H1 (cell line): ENCODE measurements at regions not wholly inside any gene's neighbourhood (a gene's known extent, or its start where the extent isn't known, plus 50 kb on each side); places are given as distances from the start of the nearest gene placed in this dataset.

Experiments
- CTCF ChIA-PET: fragments of 300-600 bp; sonication (Branson Sonifier 250); formaldehyde crosslinking; loops from one replicate; lab custom pipeline; 2021; ENCODE audit not compliant: partially characterized antibody; lab: Charles Lee
- POLR2A ChIA-PET: fragments of 300-600 bp; sonication (Branson Sonifier 250); formaldehyde crosslinking; loops from one replicate; lab custom pipeline; 2021; ENCODE audit warnings: inconsistent platforms; ENCODE audit not compliant: partially characterized antibody; lab: Charles Lee
- DNase-seq, 2 experiments: peaks; one replicate each; pipeline versions ENCODE4 v3.0.0 to v3.0.0-alpha.2; 2010 to 2022; ENCODE audit warnings: low spot score in 2 of 2, low read depth in 1 of 2, mixed read lengths in 1 of 2
- FAIRE-seq: peaks from 2 replicates; lab custom pipeline; 2011; peaks lifted over from hg19 to GRCh38; lab: Jason Lieb, UNC
- H2AFZ ChIP-seq: 2 replicates; pipeline ENCODE4 v1.8.1; 2012; ENCODE audit warnings: low read length, inconsistent platforms
- H2AK5ac ChIP-seq: 2 replicates; pipeline ENCODE4 v1.6.1; 2013; ENCODE audit warnings: low read depth, low read length
- H2BK120ac ChIP-seq: replicated peaks from 2 replicates; pipeline ENCODE3; 2013; ENCODE audit warnings: low read depth, low read length, inconsistent platforms
- H2BK12ac ChIP-seq: 2 replicates; pipeline ENCODE4 v1.6.1; 2013; ENCODE audit warnings: low read depth, low read length
- H2BK15ac ChIP-seq: 2 replicates; pipeline ENCODE4 v1.6.1; 2013; ENCODE audit warnings: low read length
- H2BK20ac ChIP-seq: 2 replicates; pipeline ENCODE4 v1.6.1; 2013; ENCODE audit warnings: low read length
- H2BK5ac ChIP-seq: 2 replicates; pipeline ENCODE4 v1.6.1; 2013; ENCODE audit warnings: low read depth, low read length
- H3K14ac ChIP-seq: 2 replicates; pipeline ENCODE4 v1.6.1; 2013; ENCODE audit warnings: inconsistent platforms; ENCODE audit not compliant: insufficient read length
- H3K18ac ChIP-seq: 2 replicates; pipeline ENCODE4 v1.6.1; 2013; ENCODE audit warnings: low read length; ENCODE audit errors: extremely low read depth
- H3K23ac ChIP-seq: 2 replicates; pipeline ENCODE4 v1.6.1; 2013; ENCODE audit warnings: inconsistent platforms; ENCODE audit not compliant: insufficient read length
- H3K23me2 ChIP-seq: 2 replicates; pipeline ENCODE4 v1.6.1; 2013; ENCODE audit warnings: low read depth, low read length
- H3K27ac ChIP-seq: 2 replicates; pipeline ENCODE4 v1.6.1; 2011; ENCODE audit warnings: low read depth, low read length, inconsistent platforms
- H3K27me3 ChIP-seq, 4 experiments: replicated peaks in 1 of 4; 1 replicate in 1 of 4; 2 replicates in 3 of 4; pipeline versions ENCODE4 v1.6.1 to v1.8.1; 2011 to 2013; ENCODE audit warnings: low read length in 3 of 4, mild to moderate bottlenecking in 3 of 4, inconsistent platforms in 2 of 4, mixed read lengths in 2 of 4, moderate library complexity in 1 of 4; ENCODE audit not compliant: control insufficient read depth in 3 of 4, insufficient read depth in 3 of 4; ENCODE audit errors: extremely low read depth in 1 of 4
- H3K36me3 ChIP-seq, 4 experiments: 2 replicates each; pipeline versions ENCODE4 v1.6.1 to v1.8.1; 2011 to 2013; ENCODE audit warnings: mild to moderate bottlenecking in 4 of 4, low read length in 3 of 4, moderate library complexity in 2 of 4, control low read depth in 1 of 4, inconsistent platforms in 1 of 4; ENCODE audit not compliant: insufficient read depth in 4 of 4, control insufficient read depth in 2 of 4
- H3K4ac ChIP-seq: replicated peaks from 2 replicates; pipeline ENCODE3; 2013; ENCODE audit warnings: low read length, low read depth, mixed read lengths, inconsistent platforms; ENCODE audit not compliant: insufficient read length
- H3K4me1 ChIP-seq, 4 experiments: replicated peaks in 1 of 4; 1 replicate in 1 of 4; 2 replicates in 3 of 4; pipeline versions ENCODE4 v1.6.1 to v1.8.1; 2011 to 2013; ENCODE audit warnings: low read length in 3 of 4, inconsistent platforms in 2 of 4, mixed read lengths in 1 of 4; ENCODE audit not compliant: insufficient read depth in 4 of 4, control insufficient read depth in 3 of 4
- H3K4me2 ChIP-seq, 2 experiments: 2 replicates each; pipeline versions ENCODE4 v1.6.1 to v1.8.1; 2011 to 2013; ENCODE audit warnings: low read depth in 2 of 2, low read length in 2 of 2, control low read depth in 1 of 2, inconsistent platforms in 1 of 2, mild to moderate bottlenecking in 1 of 2; ENCODE audit not compliant: insufficient read depth in 1 of 2
- H3K4me3 ChIP-seq, 4 experiments: fragments of 200-600, 300-600 bp in 1 of 4; sonication (generic), shearing (Covaris generic), sonication (Bioruptor Twin) in 1 of 4; 2 replicates each; pipeline versions ENCODE4 v1.5.1 to v1.8.1; 2011 to 2016; ENCODE audit warnings: low read length in 4 of 4, low read depth in 3 of 4, control low read depth in 2 of 4, inconsistent platforms in 2 of 4, mild to moderate bottlenecking in 2 of 4, mixed read lengths in 1 of 4, moderate library complexity in 1 of 4; ENCODE audit not compliant: insufficient read depth in 2 of 4; ENCODE audit errors: extremely low read depth in 1 of 4
- H3K56ac ChIP-seq: replicated peaks from 2 replicates; pipeline ENCODE3; 2013; ENCODE audit warnings: low read depth, mild to moderate bottlenecking, mixed read lengths, low read length, inconsistent platforms; ENCODE audit not compliant: insufficient read length
- H3K79me1 ChIP-seq: 2 replicates; pipeline ENCODE4 v1.6.1; 2013; ENCODE audit warnings: low read depth, low read length, control low read depth
- H3K79me2 ChIP-seq, 2 experiments: 2 replicates each; pipeline versions ENCODE4 v1.6.1 to v1.8.1; 2012 to 2013; ENCODE audit warnings: low read length in 2 of 2, mild to moderate bottlenecking in 2 of 2, inconsistent platforms in 1 of 2; ENCODE audit not compliant: insufficient read depth in 2 of 2, control insufficient read depth in 1 of 2
- H3K9ac ChIP-seq, 4 experiments: replicated peaks in 1 of 4; 1 replicate in 1 of 4; 2 replicates in 3 of 4; pipeline versions ENCODE4 v1.6.1 to v1.8.1; 2011 to 2013; ENCODE audit warnings: low read depth in 3 of 4, low read length in 3 of 4, control low read depth in 2 of 4, mild to moderate bottlenecking in 2 of 4, moderate library complexity in 2 of 4, inconsistent platforms in 1 of 4; ENCODE audit errors: extremely low read depth in 1 of 4
- H3K9me3 ChIP-seq, 2 experiments: 2 replicates each; pipeline versions ENCODE4 v1.6.1 to v1.8.1; 2012 to 2013; ENCODE audit warnings: mild to moderate bottlenecking in 2 of 2, moderate library complexity in 2 of 2, control low read depth in 1 of 2, inconsistent platforms in 1 of 2, low read depth in 1 of 2, low read length in 1 of 2, mixed read lengths in 1 of 2; ENCODE audit not compliant: insufficient read depth in 2 of 2
- H4K20me1 ChIP-seq, 2 experiments: replicated peaks in 1 of 2; 2 replicates each; pipeline versions ENCODE3 to v1.8.1; 2011 to 2013; ENCODE audit warnings: inconsistent platforms in 2 of 2, low read length in 2 of 2, mild to moderate bottlenecking in 1 of 2; ENCODE audit not compliant: insufficient read depth in 2 of 2, control insufficient read depth in 1 of 2
- H4K5ac ChIP-seq: 2 replicates; pipeline ENCODE4 v1.6.1; 2013; ENCODE audit warnings: low read length, low read depth, mixed read lengths, inconsistent platforms; ENCODE audit not compliant: insufficient read length
- H4K8ac ChIP-seq: 2 replicates; pipeline ENCODE4 v1.8.0; 2013; ENCODE audit warnings: mild to moderate bottlenecking, moderate library complexity, low read length, inconsistent platforms; ENCODE audit not compliant: insufficient read depth; ENCODE audit errors: extremely low read depth
- H4K91ac ChIP-seq: replicated peaks from 2 replicates; pipeline ENCODE3; 2013; ENCODE audit warnings: low read length, mixed read lengths, inconsistent platforms; ENCODE audit not compliant: insufficient read length
- ASH2L ChIP-seq: fragments of 200-600, 300-600 bp; sonication (generic); IDR thresholded peaks from one replicate; pipeline ENCODE4 v1.7.1; 2017; ENCODE audit warnings: low read length
- BACH1 ChIP-seq: IDR thresholded peaks from 2 replicates; pipeline ENCODE4 v1.6.1; 2012; ENCODE audit warnings: low read length, improper control_type of control experiment
- CHD1 ChIP-seq: IDR thresholded peaks from 2 replicates; pipeline ENCODE4 v1.6.1; 2012; ENCODE audit warnings: low read depth, low read length, improper control_type of control experiment
- CHD2 ChIP-seq: IDR thresholded peaks from 2 replicates; pipeline ENCODE4 v1.6.1; 2012; ENCODE audit warnings: low read length, improper control_type of control experiment
- EGR1 ChIP-seq: IDR thresholded peaks from 2 replicates; pipeline ENCODE4 v1.6.1; 2011; ENCODE audit warnings: low read depth, low read length, borderline replicate concordance
- GTF2F1 ChIP-seq: IDR thresholded peaks from 2 replicates; pipeline ENCODE4 v1.6.1; 2012; ENCODE audit warnings: low read depth, low read length, improper control_type of control experiment, borderline replicate concordance
- KDM4A ChIP-seq: IDR thresholded peaks from one replicate; pipeline ENCODE4 v1.7.1; 2012; ENCODE audit warnings: low read depth, mild to moderate bottlenecking, moderate library complexity, low read length, inconsistent platforms; ENCODE audit not compliant: severe bottlenecking
- MAX ChIP-seq: IDR thresholded peaks from 2 replicates; pipeline ENCODE4 v1.6.1; 2012; ENCODE audit warnings: inconsistent platforms
- SAP30 ChIP-seq: fragments of 300-600 bp; sonication (generic); IDR thresholded peaks from 2 replicates; pipeline ENCODE4 v1.7.1; 2012; ENCODE audit warnings: low read length, moderate library complexity, mild to moderate bottlenecking, inconsistent platforms; ENCODE audit not compliant: insufficient read depth, insufficient replicate concordance
- SIX5 ChIP-seq: IDR thresholded peaks from 2 replicates; pipeline ENCODE4 v1.6.1; 2011; ENCODE audit warnings: mild to moderate bottlenecking, low read depth, low read length
- SRF ChIP-seq: IDR thresholded peaks from 2 replicates; pipeline ENCODE4 v1.6.1; 2011; ENCODE audit warnings: mild to moderate bottlenecking, low read depth, low read length, moderate library complexity
- WGBS, 2 experiments: shearing (Covaris generic) in 1 of 2; methylation state at CpG; one replicate each; pipeline versions ENCODE4 v1.1.6 to v1.1.7; 2013 to 2015; ENCODE audit warnings: low lambda C conversion rate in 2 of 2, mixed read lengths in 2 of 2, inconsistent platforms in 1 of 2, low coverage in 1 of 2, missing lambda C conversion rate in 1 of 2; ENCODE audit not compliant: insufficient replicate concordance in 2 of 2, insufficient coverage in 1 of 2, insufficient read length in 1 of 2; ENCODE audit errors: extremely low coverage in 1 of 2, missing lambda C conversion rate in 1 of 2; 5-methylcytosine and 5-hydroxymethylcytosine counted together

- POLR2A ChIA-PET = no interaction called here
- CTCF ChIA-PET = interaction anchor here (1.2 to 1.5 kb wide), 2 partner anchors 20 to 70 kb away, joined by 3 to 5 read pairs; no protein-coding TSS in a partner anchor
- H3K9ac ChIP-seq = no peak overlapping the region
These were observed 383.8 kb upstream of the ZMIZ1 start for GRCh38 chr10:78684947-78685346.

More at GRCh38 chr10:78684947-78685346, 383.8 kb upstream of the ZMIZ1 start:
- H2BK20ac ChIP-seq = no peak overlapping the region
- no peak overlapping the region for H2BK12ac ChIP-seq
- no peak overlapping the region for H2BK15ac ChIP-seq
- H3K27me3 ChIP-seq = no peaks in the 10 kb centered on the region; a peak in 1 of 7 replicates
- no peak overlapping the region for H3K4me2 ChIP-seq
- no peak overlapping the region for H3K4ac ChIP-seq
- H3K9me3 ChIP-seq = peaks cover 15 to 18% of the 10 kb centered on the region in 2 experiments
- TF ChIP-seq GTF2F1 (no peak), CHD1 (no peak), CHD2 (no peak), BACH1 (no peak), ASH2L (no peak), SRF (no peak), EGR1 (no peak), SAP30 (no peak), MAX (no peak), SIX5 (no peak), KDM4A (no peak)
- TF ChIP-seq, all 59 proteins: peak for 0
- Histone ChIP-seq H3K79me1 (no peaks in the 10 kb centered on the region), H4K8ac (no peak overlapping the region), H3K18ac (no peak overlapping the region), H2AFZ (no peak overlapping the region), H3K4me3 (no peak overlapping the region), H3K56ac (no peak overlapping the region), H2AK5ac (no peak overlapping the region), H3K27ac (no peak overlapping the region), H2BK120ac (no peak overlapping the region), H3K79me2 (no peaks in the 10 kb centered on the region), H3K23ac (no peak overlapping the region), H4K20me1 (peaks cover 0 to 4% of the 10 kb centered on the region in 2 experiments), H3K4me1 (peaks cover 0 to 5% (median 3%) of the 10 kb centered on the region in 4 experiments; a peak in 3 of 7 replicates), H2BK5ac (no peak overlapping the region), H4K5ac (no peak overlapping the region), H3K14ac (no peak overlapping the region), H3K36me3 (no peaks in the 10 kb centered on the region), H3K23me2 (0 out of 2 replicates have a peak, but pooled peaks cover 2% of the 10 kb centered on the region), H4K91ac (no peak overlapping the region)
- WGBS, 2 experiments = 85% methylated on average over 9 of the region's 9 CpGs; no CpG with 5 or more reads in 1 of the 2 experiments
- DNase-seq (no peak), FAIRE-seq (no peak)
